A549 (cell line): ENCODE measurements at regions not wholly inside any gene's neighbourhood (a gene's known extent, or its start where the extent isn't known, plus 50 kb on each side); places are given as distances from the start of the nearest gene placed in this dataset.

ENCODE experiments used
- ATAC-seq, 2 experiments: fragments of 200-7000 bp in 1 of 2; fragments of >200 bp in 1 of 2; cut with Nextera tagmentation in 1 of 2; cut with Tn5 transposase in 1 of 2; 3 replicates each; pipeline versions ENCODE4 v1.8.0 to v1.9.1; 2018 to 2020; ENCODE audit warnings: mild to moderate bottlenecking in 1 of 2, moderate library complexity in 1 of 2
- CTCF ChIA-PET: fragments of 300-600 bp; sonication (Branson Sonifier 250); formaldehyde crosslinking; extraction: SDS; loops from one replicate; lab custom pipeline; 2021; ENCODE audit warnings: antibody characterized with exemption, inconsistent platforms; lab: Yijun Ruan, JAX
- POLR2A ChIA-PET: fragments of 350-600 bp; formaldehyde crosslinking; extraction: SDS; loops from one replicate; lab custom pipeline; 2021; ENCODE audit warnings: antibody characterized with exemption, inconsistent platforms; lab: Yijun Ruan, JAX
- DNase-seq, 2 experiments: peaks; one replicate each; pipeline versions ENCODE4 v3.0.0 to v3.0.0-alpha.2; 2011 to 2016; ENCODE audit warnings: low read depth in 1 of 2, low spot score in 1 of 2
- FAIRE-seq: peaks from 2 replicates; lab custom pipeline; 2011; peaks lifted over from hg19 to GRCh38; lab: Jason Lieb, UNC
- H3K27ac ChIP-seq, 2 experiments: fragments of >200 bp; sonication (Bioruptor Twin); formaldehyde crosslinking; 3 replicates each; pipeline ENCODE4 v1.5.1; 2016 to 2017
- H3K4me1 ChIP-seq: fragments of >200 bp; sonication (Bioruptor Twin); formaldehyde crosslinking; 3 replicates; pipeline ENCODE4 v1.6.1; 2016
- H3K4me2 ChIP-seq: fragments of >200 bp; sonication (Bioruptor Twin); formaldehyde crosslinking; 3 replicates; pipeline ENCODE4 v1.6.1; 2016
- H3K4me3 ChIP-seq: fragments of >200 bp; sonication (Bioruptor Twin); formaldehyde crosslinking; 3 replicates; pipeline ENCODE4 v1.5.1; 2016
- H3K9me3 ChIP-seq: fragments of >200 bp; sonication (Bioruptor Twin); formaldehyde crosslinking; 3 replicates; pipeline ENCODE4 v1.6.1; 2016
- BHLHE40 ChIP-seq: IDR thresholded peaks from 2 replicates; pipeline ENCODE4 v1.6.1; 2012; ENCODE audit warnings: low read depth, low read length, inconsistent platforms
- CBX2 ChIP-seq: fragments of 200-600 bp; sonication (generic); IDR thresholded peaks from 2 replicates; pipeline ENCODE4 v1.6.1; 2016; ENCODE audit warnings: low read depth, mild to moderate bottlenecking, borderline replicate concordance
- CBX8 ChIP-seq: fragments of 200-600 bp; sonication (generic); IDR thresholded peaks from 2 replicates; pipeline ENCODE4 v1.6.1; 2016
- ESRRA ChIP-seq: fragments of 150-350 bp; IDR thresholded peaks from 2 replicates; pipeline ENCODE4 v1.6.1; 2014; ENCODE audit warnings: mild to moderate bottlenecking, low read length, borderline replicate concordance
- HDAC2 ChIP-seq: fragments of 200-600 bp; sonication (generic); IDR thresholded peaks from 2 replicates; pipeline ENCODE4 v1.6.1; 2016
- HEYL ChIP-seq: fragments of 250-450 bp; sonication (Bioruptor Pico); IDR thresholded peaks from 2 replicates; pipeline ENCODE4 v1.8.0; 2021; ENCODE audit warnings: mild to moderate bottlenecking, moderate library complexity
- HOXB5 ChIP-seq: fragments of 250-450 bp; sonication (Bioruptor Pico); IDR thresholded peaks from 2 replicates; pipeline ENCODE4 v1.5.0; 2020; ENCODE audit warnings: mild to moderate bottlenecking, moderate library complexity
- KDM1A ChIP-seq: fragments of 200-600 bp; sonication (generic); IDR thresholded peaks from 2 replicates; pipeline ENCODE4 v1.6.1; 2016; ENCODE audit warnings: low read depth, mild to moderate bottlenecking
- MAZ ChIP-seq: fragments of 150-350 bp; IDR thresholded peaks from 2 replicates; pipeline ENCODE4 v1.6.1; 2014; ENCODE audit warnings: antibody characterized with exemption, low read depth, low read length, borderline replicate concordance
- NR3C1 ChIP-seq: fragments of >200 bp; sonication (Bioruptor Twin); formaldehyde crosslinking; IDR thresholded peaks from 3 replicates; pipeline ENCODE4 v1.6.1; 2017
- PHF8 ChIP-seq: fragments of 200-600 bp; sonication (generic); IDR thresholded peaks from 2 replicates; pipeline ENCODE4 v1.6.1; 2016; ENCODE audit warnings: low read depth, mild to moderate bottlenecking, antibody characterized with exemption, moderate library complexity, borderline replicate concordance
- POLR2A ChIP-seq: IDR thresholded peaks from 2 replicates; pipeline ENCODE4 v1.6.1; 2012; ENCODE audit warnings: mild to moderate bottlenecking, low read length
- POLR2AphosphoS2 ChIP-seq: conservative IDR thresholded peaks from 2 replicates; pipeline ENCODE4 v1.6.1; 2012; ENCODE audit warnings: low read length, improper control_type of control experiment, inconsistent platforms
- RAD21 ChIP-seq, 2 experiments: fragments of >200 bp in 1 of 2; sonication (Bioruptor Twin) in 1 of 2; formaldehyde crosslinking in 1 of 2; IDR thresholded peaks in 1 of 2; conservative IDR thresholded peaks in 1 of 2; 2 replicates in 1 of 2; 3 replicates in 1 of 2; pipeline ENCODE4 v1.6.1; 2012 to 2018; ENCODE audit warnings: inconsistent platforms in 1 of 2
- RCOR1 ChIP-seq: fragments of 150-350 bp; IDR thresholded peaks from 2 replicates; pipeline ENCODE4 v1.6.1; 2014; ENCODE audit warnings: antibody characterized with exemption, low read length, low read depth
- RNF2 ChIP-seq: fragments of 200-600 bp; sonication (generic); IDR thresholded peaks from 2 replicates; pipeline ENCODE4 v1.6.1; 2016; ENCODE audit warnings: low read depth, mild to moderate bottlenecking, antibody characterized with exemption, moderate library complexity, borderline replicate concordance
- SMC3 ChIP-seq: fragments of >200 bp; sonication (Bioruptor Twin); formaldehyde crosslinking; IDR thresholded peaks from 3 replicates; pipeline ENCODE4 v1.6.1; 2018; ENCODE audit warnings: inconsistent platforms
- ZC3H11A ChIP-seq: fragments of 450-650 bp; IDR thresholded peaks from 2 replicates; pipeline ENCODE4 v1.6.1; 2014; ENCODE audit warnings: antibody characterized with exemption, mild to moderate bottlenecking
- ZSCAN20 ChIP-seq: fragments of 250-450 bp; sonication (Bioruptor Pico); IDR thresholded peaks from 2 replicates; pipeline ENCODE4 v1.8.0; 2022; ENCODE audit warnings: mild to moderate bottlenecking, moderate library complexity
- WGBS: methylation state at CpG from one replicate; pipeline ENCODE4 v1.1.6; 2017; ENCODE audit errors: missing lambda C conversion rate; 5-methylcytosine and 5-hydroxymethylcytosine counted together
- TF ChIP-seq, protein P1 (sequence below): fragments of 250-450 bp; sonication (Bioruptor Pico); IDR thresholded peaks from 2 replicates; pipeline ENCODE4 v1.5.0; 2021; ENCODE audit warnings: mild to moderate bottlenecking, moderate library complexity, borderline replicate concordance
- TF ChIP-seq, protein P2 (sequence below): fragments of 200-600 bp; sonication (generic); IDR thresholded peaks from 2 replicates; pipeline ENCODE4 v1.6.1; 2016; ENCODE audit warnings: antibody characterized with exemption, mild to moderate bottlenecking, moderate library complexity

- TF ChIP-seq HOXB5 (CRISPR knock-in tag) (no peak), RNF2 (no peak), HDAC2 (no peak), SMC3 (no peak), RAD21 (conservative IDR thresholded peaks at IDR 0.05 in 1 of 2, IDR thresholded peaks at IDR 0.05 in 1 of 2) (no peak), PHF8 (no peak), BHLHE40 (no peak), MAZ (no peak), ZSCAN20 (CRISPR knock-in tag) (no peak), KDM1A (no peak)
- TF ChIP-seq, protein P1, sequence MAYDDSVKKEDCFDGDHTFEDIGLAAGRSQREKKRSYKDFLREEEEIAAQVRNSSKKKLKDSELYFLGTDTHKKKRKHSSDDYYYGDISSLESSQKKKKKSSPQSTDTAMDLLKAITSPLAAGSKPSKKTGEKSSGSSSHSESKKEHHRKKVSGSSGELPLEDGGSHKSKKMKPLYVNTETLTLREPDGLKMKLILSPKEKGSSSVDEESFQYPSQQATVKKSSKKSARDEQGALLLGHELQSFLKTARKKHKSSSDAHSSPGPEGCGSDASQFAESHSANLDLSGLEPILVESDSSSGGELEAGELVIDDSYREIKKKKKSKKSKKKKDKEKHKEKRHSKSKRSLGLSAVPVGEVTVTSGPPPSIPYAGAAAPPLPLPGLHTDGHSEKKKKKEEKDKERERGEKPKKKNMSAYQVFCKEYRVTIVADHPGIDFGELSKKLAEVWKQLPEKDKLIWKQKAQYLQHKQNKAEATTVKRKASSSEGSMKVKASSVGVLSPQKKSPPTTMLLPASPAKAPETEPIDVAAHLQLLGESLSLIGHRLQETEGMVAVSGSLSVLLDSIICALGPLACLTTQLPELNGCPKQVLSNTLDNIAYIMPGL: no peak
Observed at GRCh38 chr7:96855691-96856090, 146.0 kb upstream of the SEM1 start (continued).

DNA sequence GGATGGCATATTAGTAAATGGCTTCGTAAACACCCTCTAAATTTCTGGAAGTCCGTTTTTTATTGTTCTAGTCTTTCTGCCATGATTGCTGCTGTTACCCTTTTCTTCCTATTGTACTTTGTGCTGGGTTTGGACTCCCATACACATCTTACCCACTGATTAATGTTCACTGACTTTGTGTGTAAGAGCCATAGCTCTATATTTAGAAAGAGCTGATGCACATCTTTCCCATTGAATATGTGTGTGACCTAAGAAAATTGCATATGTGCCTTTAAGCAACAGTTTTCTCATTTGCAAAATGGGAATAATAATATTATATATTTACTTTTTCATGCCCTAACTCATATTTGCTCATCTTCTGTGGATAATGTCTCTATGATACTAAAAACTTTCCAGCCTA is 135.8 kb upstream of the DLX6 start:
- Histone ChIP-seq H3K4me1 (no peaks in the 10 kb centered on the region), H3K9me3 (no peaks in the 10 kb centered on the region), H3K4me3 (no peak overlapping the region)
- no peak for DNase-seq
- CTCF ChIA-PET: no interaction called here
- no peak for FAIRE-seq
- no peak for TF ChIP-seq ESRRA
- no peak for TF ChIP-seq POLR2AphosphoS2
- no peak for TF ChIP-seq HEYL (CRISPR knock-in tag)
- TF ChIP-seq PHF8: no peak
- TF ChIP-seq CBX8: no peak
- no peak for TF ChIP-seq CBX2
- no peak for TF ChIP-seq POLR2A
- TF ChIP-seq RNF2: no peak
- no peak for TF ChIP-seq NR3C1
- TF ChIP-seq, all 56 proteins: peak for 0
- H3K4me2 ChIP-seq: no peak overlapping the region
- no peak for ATAC-seq
- POLR2A ChIA-PET: no interaction called here
- H3K27ac ChIP-seq: no peak overlapping the region
- 3% methylated on average over 2 of the region's 2 CpGs for WGBS

DNA sequence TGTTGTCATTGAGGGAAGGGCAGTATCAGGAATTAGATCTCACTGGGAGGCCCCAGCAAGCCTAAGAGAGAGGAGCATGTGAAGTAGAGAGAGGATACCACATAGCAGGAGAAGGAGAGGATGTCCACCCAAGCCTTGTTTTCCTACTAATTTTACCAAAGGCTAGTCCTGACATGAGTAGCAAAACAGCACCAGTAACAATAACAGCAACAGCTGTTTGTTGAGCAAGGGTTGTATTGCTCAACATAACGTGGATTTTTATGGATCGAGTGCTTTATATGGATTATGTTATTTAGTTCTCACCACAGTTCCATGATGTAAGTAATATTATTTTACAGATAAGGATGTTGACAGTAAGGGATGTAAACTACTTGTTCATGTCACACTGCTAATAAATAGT is 135.2 kb upstream of the DLX6 start:
- ChIA-PET CTCF (no interaction called here), POLR2A (no interaction called here)
- DNase-seq (no peak), FAIRE-seq (no peak), ATAC-seq (no peak)
- Histone ChIP-seq H3K9me3 (no peaks in the 10 kb centered on the region), H3K4me2 (no peak overlapping the region), H3K4me3 (no peak overlapping the region), H3K4me1 (no peaks in the 10 kb centered on the region), H3K27ac (no peak overlapping the region)
- TF ChIP-seq MAZ (no peak), ZC3H11A (no peak), RCOR1 (no peak)
- TF ChIP-seq, protein P2, sequence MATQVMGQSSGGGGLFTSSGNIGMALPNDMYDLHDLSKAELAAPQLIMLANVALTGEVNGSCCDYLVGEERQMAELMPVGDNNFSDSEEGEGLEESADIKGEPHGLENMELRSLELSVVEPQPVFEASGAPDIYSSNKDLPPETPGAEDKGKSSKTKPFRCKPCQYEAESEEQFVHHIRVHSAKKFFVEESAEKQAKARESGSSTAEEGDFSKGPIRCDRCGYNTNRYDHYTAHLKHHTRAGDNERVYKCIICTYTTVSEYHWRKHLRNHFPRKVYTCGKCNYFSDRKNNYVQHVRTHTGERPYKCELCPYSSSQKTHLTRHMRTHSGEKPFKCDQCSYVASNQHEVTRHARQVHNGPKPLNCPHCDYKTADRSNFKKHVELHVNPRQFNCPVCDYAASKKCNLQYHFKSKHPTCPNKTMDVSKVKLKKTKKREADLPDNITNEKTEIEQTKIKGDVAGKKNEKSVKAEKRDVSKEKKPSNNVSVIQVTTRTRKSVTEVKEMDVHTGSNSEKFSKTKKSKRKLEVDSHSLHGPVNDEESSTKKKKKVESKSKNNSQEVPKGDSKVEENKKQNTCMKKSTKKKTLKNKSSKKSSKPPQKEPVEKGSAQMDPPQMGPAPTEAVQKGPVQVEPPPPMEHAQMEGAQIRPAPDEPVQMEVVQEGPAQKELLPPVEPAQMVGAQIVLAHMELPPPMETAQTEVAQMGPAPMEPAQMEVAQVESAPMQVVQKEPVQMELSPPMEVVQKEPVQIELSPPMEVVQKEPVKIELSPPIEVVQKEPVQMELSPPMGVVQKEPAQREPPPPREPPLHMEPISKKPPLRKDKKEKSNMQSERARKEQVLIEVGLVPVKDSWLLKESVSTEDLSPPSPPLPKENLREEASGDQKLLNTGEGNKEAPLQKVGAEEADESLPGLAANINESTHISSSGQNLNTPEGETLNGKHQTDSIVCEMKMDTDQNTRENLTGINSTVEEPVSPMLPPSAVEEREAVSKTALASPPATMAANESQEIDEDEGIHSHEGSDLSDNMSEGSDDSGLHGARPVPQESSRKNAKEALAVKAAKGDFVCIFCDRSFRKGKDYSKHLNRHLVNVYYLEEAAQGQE: no peak
- 2% methylated on average over 2 of the region's 2 CpGs for WGBS
